Suppressor macrophage treated with lipopolysaccharide for 4 hours (primary cell): ENCODE measurements at regions not wholly inside any gene's neighbourhood (a gene's known extent, or its start where the extent isn't known, plus 50 kb on each side); places are given as distances from the start of the nearest gene placed in this dataset.
"Not testable (repeated sequence)": the region's sequence is repeated elsewhere in the genome, so short reads cannot be mapped to it uniquely, and the experiment has no call there.

ENCODE experiments used
- DNase-seq: peaks from one replicate; pipeline ENCODE4 v3.0.0-alpha.2; 2020

DNA sequence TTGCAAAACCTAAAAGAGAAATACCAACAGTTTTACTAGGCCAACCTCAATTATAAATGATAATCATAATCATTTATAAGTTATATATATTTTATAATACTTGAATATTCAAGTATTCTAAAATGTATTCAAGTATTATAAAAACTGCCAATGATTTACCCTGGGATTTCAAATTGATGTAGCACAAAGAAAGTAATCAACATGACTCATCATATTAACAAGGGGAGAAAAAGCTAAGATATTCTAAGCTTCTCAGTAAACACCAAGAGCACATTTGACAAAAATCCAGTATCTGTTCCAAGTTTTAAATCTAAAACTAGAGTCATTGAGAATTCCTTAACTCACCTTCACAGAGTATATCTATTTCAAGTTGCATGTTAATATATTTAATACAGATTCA is 56.1 kb downstream of the CAPZA3 start:
- no peak for DNase-seq

DNA sequence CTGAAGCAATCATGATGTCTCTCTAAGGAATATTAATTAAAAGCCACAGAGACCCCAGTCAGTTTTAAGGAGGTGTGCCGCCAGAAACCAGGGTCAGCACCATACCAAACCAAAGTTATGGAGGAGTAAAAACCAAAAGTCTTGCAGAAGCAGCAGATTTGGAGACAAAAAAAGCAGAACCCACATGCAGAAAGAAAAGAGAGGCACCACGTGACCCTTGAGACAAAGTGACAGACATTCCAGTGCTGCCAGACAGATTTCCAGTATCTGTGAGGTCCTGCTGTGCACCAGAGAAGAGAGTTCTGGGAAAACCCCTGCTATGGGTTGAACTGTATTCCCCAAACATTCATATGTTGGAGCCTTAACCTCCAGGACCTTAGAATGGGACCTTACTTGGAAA is 59.7 kb downstream of the CAPZA3 start:
- no peak for DNase-seq

- DNase-seq: no peak
Measured at GRCh38 chr12:18798535-18799361, 60.8 kb downstream of the CAPZA3 start.

DNA sequence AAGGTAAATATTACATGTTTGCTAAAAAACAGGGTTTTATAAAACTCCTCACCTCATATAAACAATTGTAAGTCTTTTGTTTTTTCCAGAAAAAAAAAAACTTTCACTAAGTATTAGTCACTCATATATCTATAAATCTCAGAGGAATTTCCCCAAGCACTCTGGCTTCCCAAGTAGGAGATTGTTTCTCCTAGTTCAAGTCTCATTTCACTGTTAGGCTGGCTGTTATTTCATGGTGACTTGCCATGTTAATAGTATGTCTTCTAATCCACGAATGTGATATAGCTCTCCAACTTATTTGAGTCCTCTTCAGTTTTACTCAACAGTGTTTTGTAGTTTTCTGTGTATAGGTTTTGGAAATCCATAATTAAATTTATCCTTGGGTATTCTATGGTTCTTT is 61.6 kb downstream of the CAPZA3 start:
- DNase-seq: no peak

DNA sequence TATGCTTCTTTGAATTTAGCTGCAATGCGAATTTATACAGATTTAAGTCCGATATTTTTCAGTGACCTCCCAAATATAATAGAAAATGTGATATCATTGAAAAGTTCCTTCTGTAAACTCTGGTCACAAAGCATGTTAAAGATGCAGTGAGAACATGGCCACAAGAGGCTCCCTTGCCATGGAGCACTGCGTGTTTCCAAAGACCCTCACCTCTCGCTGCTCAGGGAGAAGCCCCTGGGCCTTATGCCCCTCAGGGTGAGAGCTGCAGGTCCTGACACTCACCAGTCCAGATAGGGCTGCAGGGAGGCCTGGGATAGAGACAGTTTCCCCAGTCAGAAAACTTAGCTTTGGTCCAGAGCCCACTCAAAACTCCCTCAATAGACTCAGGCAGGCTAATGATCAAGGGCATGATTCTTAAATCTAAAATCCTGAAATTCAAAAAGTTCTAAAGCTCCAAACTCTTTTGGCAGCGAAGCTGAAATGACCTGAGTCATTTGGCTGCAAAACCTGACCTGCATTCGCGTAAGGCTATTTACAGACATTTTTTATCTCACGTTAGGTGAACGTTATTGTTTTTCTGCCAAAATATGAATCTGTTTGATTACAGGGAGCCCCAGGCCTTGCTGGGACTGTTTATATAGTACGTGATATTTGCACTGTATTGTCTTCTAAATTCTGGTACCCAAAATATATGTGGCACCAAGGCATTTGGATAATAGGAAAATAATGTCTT is 67.8 kb downstream of the CAPZA3 start:
- DNase-seq: no peak

DNA sequence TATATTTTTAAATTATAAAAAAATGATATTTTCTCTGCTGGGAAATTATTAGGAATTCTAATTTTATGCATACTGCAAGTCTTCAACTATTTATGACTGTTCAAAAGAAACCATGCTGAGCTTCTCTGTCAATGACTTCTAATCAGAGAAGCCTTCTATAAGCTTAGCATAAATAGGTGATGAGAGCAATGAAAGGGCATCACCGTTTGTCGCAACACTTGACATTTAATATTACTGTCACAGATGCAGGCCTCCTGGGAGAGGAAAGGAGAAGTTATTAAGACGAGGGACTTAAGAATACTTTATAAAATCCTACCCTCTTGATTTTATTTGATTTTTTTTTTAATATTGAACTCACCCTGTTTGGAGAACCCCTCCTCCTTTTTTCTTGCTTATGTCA is 69.8 kb downstream of the CAPZA3 start:
- DNase-seq: no peak

- no peak for DNase-seq
Measured at GRCh38 chr12:18808221-18808620, 70.3 kb downstream of the CAPZA3 start.

GRCh38 chr12:18810537-18811253 is 72.8 kb downstream of the CAPZA3 start:
- DNase-seq: no peak

GRCh38 chr12:18811273-18811672 is 73.4 kb downstream of the CAPZA3 start:
- DNase-seq: peak; percentile 67

DNA sequence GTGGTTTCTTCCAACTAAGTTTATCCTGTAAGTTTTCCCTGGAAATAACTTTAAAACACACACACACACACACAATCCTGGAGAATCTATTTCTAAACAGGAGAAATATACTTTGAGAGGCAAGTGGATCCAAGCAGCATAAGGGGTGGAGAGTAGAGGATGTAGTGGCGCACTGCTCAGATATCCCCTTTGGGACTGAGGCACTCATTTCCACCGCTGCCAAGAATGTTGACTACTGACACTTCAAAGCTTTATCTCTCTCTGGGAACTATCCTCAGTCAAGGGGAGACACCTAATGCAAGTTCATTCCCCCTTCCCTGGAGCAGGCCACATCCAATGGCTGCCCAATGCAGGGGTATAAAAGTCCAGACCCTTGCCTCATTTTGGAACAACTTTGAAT is 75.8 kb downstream of the CAPZA3 start:
- no peak for DNase-seq

- no peak for DNase-seq
Measured at GRCh38 chr12:18818579-18819268, 80.8 kb downstream of the CAPZA3 start.

- no peak for DNase-seq
Measured at GRCh38 chr12:18819484-18819883, 81.6 kb downstream of the CAPZA3 start.

GRCh38 chr12:18823461-18823860 is 85.5 kb downstream of the CAPZA3 start:
- DNase-seq: peak; percentile 56

DNA sequence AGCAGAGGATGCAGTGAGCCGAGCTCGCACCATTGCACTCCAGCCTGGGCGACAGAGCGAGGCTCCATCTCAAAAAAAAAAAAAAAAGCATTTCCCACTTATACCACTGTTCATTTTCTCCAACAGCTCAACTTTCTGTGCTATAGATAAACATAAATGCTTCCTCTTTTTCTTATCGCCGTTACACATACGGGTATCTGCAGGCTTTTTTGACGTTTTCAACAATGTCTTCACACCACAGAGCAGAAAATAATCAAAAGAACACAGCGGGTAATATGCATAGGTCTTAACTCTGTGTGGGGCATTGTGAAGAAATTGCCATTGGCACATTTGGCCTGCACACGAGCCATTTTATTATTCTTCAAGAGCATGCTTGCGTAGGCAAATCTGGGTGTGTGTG is 86.4 kb downstream of the CAPZA3 start:
- no peak for DNase-seq

- DNase-seq: no peak
Measured at GRCh38 chr12:18825138-18825537, 87.2 kb downstream of the CAPZA3 start.

DNA sequence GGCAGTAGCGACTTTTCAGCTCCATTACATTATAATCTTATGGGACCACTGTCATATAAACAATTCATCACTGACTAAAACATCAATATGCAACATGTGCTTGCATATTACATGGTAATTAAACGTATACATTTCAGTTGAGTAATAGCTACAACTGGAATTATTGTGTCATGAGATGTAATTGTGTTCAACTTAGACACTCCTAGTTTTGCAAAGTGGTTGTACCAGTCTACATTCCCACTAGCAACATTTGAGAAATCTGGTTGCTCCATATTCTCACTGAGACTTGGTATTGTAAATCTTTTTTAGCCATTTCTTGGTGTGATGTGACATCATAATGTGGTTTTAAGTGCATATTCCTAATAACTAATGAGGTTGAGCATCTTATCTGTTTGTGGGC is 90.0 kb downstream of the CAPZA3 start:
- no peak for DNase-seq

GRCh38 chr12:18828483-18828882 is 90.6 kb downstream of the CAPZA3 start:
- no peak for DNase-seq

DNA sequence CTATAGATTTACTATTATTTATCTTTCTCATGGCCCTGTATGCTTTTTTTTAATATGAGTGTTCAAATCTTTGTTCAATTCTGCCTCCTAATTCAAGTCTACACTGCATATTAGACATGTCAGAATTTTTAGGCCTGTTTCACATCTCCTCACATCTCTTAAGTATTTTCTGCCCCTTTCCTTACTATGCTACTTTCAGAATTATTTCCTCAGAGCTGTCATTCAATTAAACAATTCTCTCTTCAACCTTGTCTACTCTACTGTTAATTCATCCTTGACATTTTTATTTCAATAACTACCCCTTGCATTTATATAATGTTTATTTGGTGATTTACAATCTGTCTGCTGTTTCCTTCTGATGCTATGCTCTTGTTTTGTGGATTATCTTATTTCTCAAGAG is 91.1 kb downstream of the CAPZA3 start:
- no peak for DNase-seq

- not testable (repeated sequence) for DNase-seq
Measured at GRCh38 chr12:18832932-18833331, 95.0 kb downstream of the CAPZA3 start.

DNA sequence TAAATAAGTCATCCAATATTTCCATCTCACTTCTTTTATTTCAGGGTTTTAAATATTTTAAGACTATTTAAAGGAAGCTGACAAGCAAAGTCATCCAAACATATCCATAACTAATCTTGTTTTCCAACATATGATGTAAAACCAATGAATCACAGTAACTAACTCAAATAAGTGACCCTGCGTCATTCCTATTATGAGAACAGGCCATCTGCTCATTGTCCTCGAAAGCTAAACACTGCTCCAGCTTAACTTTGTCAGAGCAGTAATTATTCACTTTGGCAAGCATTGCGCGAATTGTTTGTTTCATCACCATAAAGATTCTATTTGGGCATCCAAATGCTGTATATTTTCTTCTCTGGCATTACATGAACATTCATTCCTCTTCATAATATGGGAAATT is 99.1 kb downstream of the CAPZA3 start:
- DNase-seq: no peak

DNA sequence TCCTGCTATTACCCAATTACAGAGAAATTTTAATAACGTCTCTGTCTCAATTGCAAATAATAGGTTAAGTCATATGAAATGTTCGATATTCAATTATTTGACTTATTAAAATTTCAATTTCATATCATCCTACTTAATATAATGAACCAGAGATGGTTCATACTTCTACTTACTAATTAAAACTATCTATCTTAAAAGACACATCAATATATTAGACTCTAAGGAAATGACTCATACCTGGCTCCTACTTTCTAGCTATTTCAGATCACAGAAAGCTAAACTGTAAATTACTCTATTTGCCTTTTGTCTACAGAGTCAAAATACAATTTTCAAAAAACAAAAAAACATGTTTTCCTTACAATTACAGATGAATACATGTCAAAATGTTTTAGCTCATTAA is 99.6 kb downstream of the CAPZA3 start:
- DNase-seq: no peak

- DNase-seq: peak; percentile 5
Measured at GRCh38 chr12:18840997-18841396, 103.1 kb downstream of the CAPZA3 start.

GRCh38 chr12:18849080-18849479 is 111.2 kb downstream of the CAPZA3 start:
- DNase-seq: no peak
